HepG2 (cell line): ENCODE measurements at regions not wholly inside any gene's neighbourhood (a gene's known extent, or its start where the extent isn't known, plus 50 kb on each side); places are given as distances from the start of the nearest gene placed in this dataset.
"Not testable (repeated sequence)": the region's sequence is repeated elsewhere in the genome, so short reads cannot be mapped to it uniquely, and the experiment has no call there.

Source experiments
- BRF2 ChIP-seq: sonication (generic); formaldehyde crosslinking; IDR thresholded peaks from 2 replicates; pipeline ENCODE4 v1.8.1; 2022; ENCODE audit warnings: mild to moderate bottlenecking, missing genetic modification reagents
- ELF3 ChIP-seq: IDR thresholded peaks from 2 replicates; pipeline ENCODE4 v1.6.1; 2016; ENCODE audit warnings: missing genetic modification reagents, missing compliant biosample characterization
- EZH2 ChIP-seq: conservative IDR thresholded peaks from 2 replicates; pipeline ENCODE4 v1.6.1; 2012; ENCODE audit warnings: mild to moderate bottlenecking, low read depth, low read length, moderate library complexity
- HMG20B ChIP-seq: conservative IDR thresholded peaks from 2 replicates; pipeline ENCODE4 v1.6.1; 2016; ENCODE audit warnings: missing genetic modification reagents, missing compliant biosample characterization
- MTA3 ChIP-seq: sonication (generic); formaldehyde crosslinking; IDR thresholded peaks from 2 replicates; pipeline ENCODE4 v1.4.0; 2020; ENCODE audit warnings: missing genetic modification reagents
- MTF1 ChIP-seq: sonication (generic); formaldehyde crosslinking; IDR thresholded peaks from 2 replicates; pipeline ENCODE4 v1.5.0; 2020; ENCODE audit warnings: missing genetic modification reagents
- SRF ChIP-seq: IDR thresholded peaks from 2 replicates; pipeline ENCODE4 v1.6.1; 2011; ENCODE audit warnings: mild to moderate bottlenecking, low read depth, low read length, moderate library complexity
- TFDP2 ChIP-seq: sonication (generic); formaldehyde crosslinking; IDR thresholded peaks from 2 replicates; pipeline ENCODE4 v1.4.0; 2020; ENCODE audit warnings: missing genetic modification reagents
- U2AF1 ChIP-seq: fragments of 200-400 bp; formaldehyde crosslinking; optimal IDR thresholded peaks from 2 replicates; pipeline ENCODE3; 2017; ENCODE audit warnings: mild to moderate bottlenecking, low read depth, low read length
- ZNF362 ChIP-seq: sonication (generic); formaldehyde crosslinking; IDR thresholded peaks from 2 replicates; pipeline ENCODE4 v1.4.0; 2020; ENCODE audit warnings: missing genetic modification reagents, mild to moderate bottlenecking, borderline replicate concordance
- ZNF780A ChIP-seq: sonication (generic); formaldehyde crosslinking; IDR thresholded peaks from 2 replicates; pipeline ENCODE4 v1.8.0; 2022; ENCODE audit warnings: mild to moderate bottlenecking, missing genetic modification reagents, moderate library complexity
- TF ChIP-seq, protein P1 (sequence below): sonication (generic); formaldehyde crosslinking; IDR thresholded peaks from 2 replicates; pipeline ENCODE4 v1.5.0; 2020; ENCODE audit warnings: mild to moderate bottlenecking, missing genetic modification reagents, moderate library complexity
- TF ChIP-seq, protein P2 (sequence below): sonication (generic); formaldehyde crosslinking; IDR thresholded peaks from 2 replicates; pipeline ENCODE4 v1.8.0; 2022; ENCODE audit warnings: mild to moderate bottlenecking, missing genetic modification reagents, moderate library complexity
- TF ChIP-seq, protein P3 (sequence below): sonication (generic); formaldehyde crosslinking; IDR thresholded peaks from 2 replicates; pipeline ENCODE4 v1.8.0; 2022; ENCODE audit warnings: missing genetic modification reagents, mild to moderate bottlenecking, inconsistent platforms, borderline replicate concordance

DNA sequence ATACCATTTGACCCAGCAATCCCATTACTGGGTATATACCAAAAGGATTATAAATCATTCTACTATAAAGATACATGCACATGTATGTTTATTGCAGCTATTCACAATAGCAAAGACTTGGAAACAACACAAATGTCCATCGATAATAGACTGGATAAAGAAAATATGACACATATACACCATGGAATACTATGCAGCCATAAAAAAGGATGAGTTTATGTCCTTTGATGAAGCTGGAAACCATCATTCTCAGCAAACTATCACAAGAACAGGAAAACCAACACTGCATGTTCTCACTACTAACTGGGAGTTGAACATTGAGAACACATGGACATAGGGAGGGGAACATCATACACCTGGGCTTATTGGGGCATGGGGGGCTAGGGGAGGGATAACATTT is 991.8 kb downstream of the SLC16A7 start:
- TF ChIP-seq, protein P1, sequence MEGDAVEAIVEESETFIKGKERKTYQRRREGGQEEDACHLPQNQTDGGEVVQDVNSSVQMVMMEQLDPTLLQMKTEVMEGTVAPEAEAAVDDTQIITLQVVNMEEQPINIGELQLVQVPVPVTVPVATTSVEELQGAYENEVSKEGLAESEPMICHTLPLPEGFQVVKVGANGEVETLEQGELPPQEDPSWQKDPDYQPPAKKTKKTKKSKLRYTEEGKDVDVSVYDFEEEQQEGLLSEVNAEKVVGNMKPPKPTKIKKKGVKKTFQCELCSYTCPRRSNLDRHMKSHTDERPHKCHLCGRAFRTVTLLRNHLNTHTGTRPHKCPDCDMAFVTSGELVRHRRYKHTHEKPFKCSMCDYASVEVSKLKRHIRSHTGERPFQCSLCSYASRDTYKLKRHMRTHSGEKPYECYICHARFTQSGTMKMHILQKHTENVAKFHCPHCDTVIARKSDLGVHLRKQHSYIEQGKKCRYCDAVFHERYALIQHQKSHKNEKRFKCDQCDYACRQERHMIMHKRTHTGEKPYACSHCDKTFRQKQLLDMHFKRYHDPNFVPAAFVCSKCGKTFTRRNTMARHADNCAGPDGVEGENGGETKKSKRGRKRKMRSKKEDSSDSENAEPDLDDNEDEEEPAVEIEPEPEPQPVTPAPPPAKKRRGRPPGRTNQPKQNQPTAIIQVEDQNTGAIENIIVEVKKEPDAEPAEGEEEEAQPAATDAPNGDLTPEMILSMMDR (CRISPR knock-in tag), result not testable (repeated sequence)
- TF ChIP-seq TFDP2 (CRISPR knock-in tag); ZNF362 (CRISPR knock-in tag); EZH2; ELF3 (CRISPR knock-in tag); SRF; U2AF1; MTA3; MTF1; BRF2 (CRISPR knock-in tag); ZNF780A; HMG20B (CRISPR knock-in tag): not testable (repeated sequence)
- TF ChIP-seq, protein P2, sequence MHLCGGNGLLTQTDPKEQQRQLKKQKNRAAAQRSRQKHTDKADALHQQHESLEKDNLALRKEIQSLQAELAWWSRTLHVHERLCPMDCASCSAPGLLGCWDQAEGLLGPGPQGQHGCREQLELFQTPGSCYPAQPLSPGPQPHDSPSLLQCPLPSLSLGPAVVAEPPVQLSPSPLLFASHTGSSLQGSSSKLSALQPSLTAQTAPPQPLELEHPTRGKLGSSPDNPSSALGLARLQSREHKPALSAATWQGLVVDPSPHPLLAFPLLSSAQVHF (CRISPR knock-in tag), result not testable (repeated sequence)
- TF ChIP-seq, protein P3, sequence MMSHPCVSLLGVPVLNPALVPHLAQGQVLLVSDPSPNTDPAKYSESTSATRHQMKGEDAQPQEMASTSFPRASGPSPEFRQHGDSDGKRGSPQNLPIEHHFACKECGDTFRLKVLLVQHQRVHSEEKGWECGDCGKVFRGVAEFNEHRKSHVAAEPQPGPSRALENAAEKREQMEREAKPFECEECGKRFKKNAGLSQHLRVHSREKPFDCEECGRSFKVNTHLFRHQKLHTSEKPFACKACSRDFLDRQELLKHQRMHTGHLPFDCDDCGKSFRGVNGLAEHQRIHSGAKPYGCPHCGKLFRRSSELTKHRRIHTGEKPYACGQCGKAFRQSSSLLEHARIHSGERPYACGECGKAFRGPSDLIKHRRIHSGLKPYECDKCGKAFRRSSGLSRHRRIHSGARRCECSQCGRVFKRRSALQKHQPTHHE, result not testable (repeated sequence)
